Suprapubic skin (tissue), 4 donors: ENCODE measurements at regions not wholly inside any gene's neighbourhood (a gene's known extent, or its start where the extent isn't known, plus 50 kb on each side); places are given as distances from the start of the nearest gene placed in this dataset.

ENCODE experiments used
- DNase-seq, 2 donors: peaks; one replicate each; pipeline ENCODE4 v3.0.0-alpha.2; 2019; ENCODE audit warnings: low spot score in 2 of 2
- H3K27ac ChIP-seq: fragments of 200-600 bp; sonication (generic); one replicate; pipeline ENCODE4 v1.5.1; 2019
- H3K27me3 ChIP-seq: fragments of 200-600 bp; sonication (generic); one replicate; pipeline ENCODE4 v1.5.1; 2019
- H3K36me3 ChIP-seq: fragments of 200-600 bp; sonication (generic); one replicate; pipeline ENCODE4 v1.5.1; 2019
- H3K4me1 ChIP-seq: fragments of 200-600 bp; sonication (generic); one replicate; pipeline ENCODE4 v1.5.1; 2019
- H3K4me3 ChIP-seq: fragments of 200-600 bp; sonication (generic); one replicate; pipeline ENCODE4 v1.5.1; 2019; ENCODE audit warnings: mild to moderate bottlenecking
- H3K9me3 ChIP-seq: fragments of 200-600 bp; sonication (generic); one replicate; pipeline ENCODE4 v1.5.1; 2019
- CTCF ChIP-seq, 2 donors: fragments of 200-600 bp in 1 of 2; fragments of 450-650 bp in 1 of 2; sonication (generic) in 1 of 2; IDR thresholded peaks; one replicate each; pipeline ENCODE4 v1.5.1; 2016 to 2019; ENCODE audit warnings: antibody characterized with exemption in 2 of 2, mild to moderate bottlenecking in 1 of 2, moderate library complexity in 1 of 2
- EP300 ChIP-seq: sonication (generic); formaldehyde crosslinking; IDR thresholded peaks from one replicate; pipeline ENCODE4 v1.6.1; 2017; ENCODE audit warnings: antibody characterized with exemption
- POLR2A ChIP-seq, 2 donors: fragments of 450-650 bp; IDR thresholded peaks; one replicate each; pipeline ENCODE4 v1.6.1; 2017; ENCODE audit warnings: antibody characterized with exemption in 2 of 2, mild to moderate bottlenecking in 2 of 2, moderate library complexity in 2 of 2
- POLR2AphosphoS5 ChIP-seq, 3 donors: sonication (generic); formaldehyde crosslinking; IDR thresholded peaks; one replicate each; pipeline ENCODE4 v1.6.1; 2017; ENCODE audit warnings: antibody characterized with exemption in 3 of 3
- WGBS: methylation state at CpG from one replicate; pipeline ENCODE4 v1.1.5; 2018; 5-methylcytosine and 5-hydroxymethylcytosine counted together

GRCh38 chr17:22233382-22233781 lies 541.1 kb downstream of the KCNJ18 start:
- H3K4me1 ChIP-seq = no peaks in the 10 kb centered on the region
- no peak for DNase-seq
- H3K9me3 ChIP-seq = no peaks in the 10 kb centered on the region
- H3K36me3 ChIP-seq = no peaks in the 10 kb centered on the region
- H3K27me3 ChIP-seq = no peaks in the 10 kb centered on the region
- 92% methylated on average over 1 of the region's 1 CpG for WGBS
- TF ChIP-seq EP300 (no peak), POLR2A (IDR thresholded peaks at IDR 0.05) (no peak), CTCF (IDR thresholded peaks at IDR 0.05) (no peak), POLR2AphosphoS5 (IDR thresholded peaks at IDR 0.05) (no peak)
- no peak overlapping the region for H3K27ac ChIP-seq
- H3K4me3 ChIP-seq = no peak overlapping the region

GRCh38 chr17:22242472-22242871 lies 550.1 kb downstream of the KCNJ18 start:
- no peak overlapping the region for H3K27ac ChIP-seq
- no peaks in the 10 kb centered on the region for H3K27me3 ChIP-seq
- no peaks in the 10 kb centered on the region for H3K36me3 ChIP-seq
- DNase-seq = no peak
- H3K4me1 ChIP-seq = no peaks in the 10 kb centered on the region
- H3K9me3 ChIP-seq = peaks cover 6% of the 10 kb centered on the region
- TF ChIP-seq CTCF (IDR thresholded peaks at IDR 0.05) = no peak
- no peak for TF ChIP-seq EP300
- TF ChIP-seq POLR2AphosphoS5 (IDR thresholded peaks at IDR 0.05) = no peak
- no peak for TF ChIP-seq POLR2A (IDR thresholded peaks at IDR 0.05)
- 80% methylated on average over 1 of the region's 1 CpG for WGBS
- no peak overlapping the region for H3K4me3 ChIP-seq

GRCh38 chr17:22251498-22251897 lies 559.2 kb downstream of the KCNJ18 start:
- Histone ChIP-seq H3K36me3 (no peaks in the 10 kb centered on the region), H3K4me3 (no peak overlapping the region), H3K9me3 (no peaks in the 10 kb centered on the region), H3K27ac (no peak overlapping the region), H3K27me3 (no peaks in the 10 kb centered on the region), H3K4me1 (no peaks in the 10 kb centered on the region)
- no peak for TF ChIP-seq POLR2AphosphoS5 (IDR thresholded peaks at IDR 0.05)
- TF ChIP-seq POLR2A (IDR thresholded peaks at IDR 0.05) = no peak
- no peak for TF ChIP-seq EP300
- TF ChIP-seq CTCF (IDR thresholded peaks at IDR 0.05) = no peak
- DNase-seq = no peak
- WGBS = 74% methylated on average over 2 of the region's 2 CpGs

DNA sequence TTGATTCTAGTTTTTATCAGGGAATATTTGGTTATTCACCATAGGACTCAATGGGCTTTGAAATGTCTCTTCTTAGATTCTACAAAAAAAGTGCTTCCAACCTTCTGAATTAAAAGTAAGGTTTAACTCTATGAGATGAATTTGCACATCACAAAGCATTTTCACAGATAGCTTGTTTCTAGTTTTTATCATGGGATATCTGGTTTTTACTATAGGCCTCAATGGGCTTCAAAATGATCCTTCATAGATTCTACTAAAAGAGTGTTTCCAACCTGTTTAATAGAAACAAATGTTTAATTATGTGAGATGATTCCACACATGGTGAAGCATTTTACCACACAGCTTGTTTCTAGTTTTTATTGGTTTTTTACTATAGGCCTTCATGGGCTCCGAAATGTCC lies 560.7 kb downstream of the KCNJ18 start:
- WGBS = 68% methylated on average over 1 of the region's 1 CpG
- Histone ChIP-seq H3K27me3 (no peaks in the 10 kb centered on the region), H3K4me3 (no peak overlapping the region), H3K4me1 (no peaks in the 10 kb centered on the region), H3K9me3 (no peaks in the 10 kb centered on the region), H3K27ac (no peak overlapping the region), H3K36me3 (no peaks in the 10 kb centered on the region)
- TF ChIP-seq EP300 = no peak
- no peak for DNase-seq

GRCh38 chr17:22265807-22266206 lies 573.5 kb downstream of the KCNJ18 start:
- Histone ChIP-seq H3K27ac (no peak overlapping the region), H3K9me3 (peaks cover 4% of the 10 kb centered on the region), H3K36me3 (no peaks in the 10 kb centered on the region), H3K4me1 (no peaks in the 10 kb centered on the region), H3K4me3 (no peak overlapping the region), H3K27me3 (no peaks in the 10 kb centered on the region)
- DNase-seq = peak in 1 of 2 donors; percentile 29
- 80% methylated on average over 14 of the region's 17 CpGs for WGBS
- no peak for TF ChIP-seq CTCF (IDR thresholded peaks at IDR 0.05)
- no peak for TF ChIP-seq EP300
- TF ChIP-seq POLR2A (IDR thresholded peaks at IDR 0.05) = no peak
- no peak for TF ChIP-seq POLR2AphosphoS5 (IDR thresholded peaks at IDR 0.05)

- Histone ChIP-seq H3K4me3 (no peak overlapping the region), H3K9me3 (peaks cover 4% of the 10 kb centered on the region), H3K4me1 (no peaks in the 10 kb centered on the region), H3K36me3 (no peaks in the 10 kb centered on the region), H3K27me3 (no peaks in the 10 kb centered on the region), H3K27ac (no peak overlapping the region)
- peak in 1 of 2 donors; percentile 28 for DNase-seq
- TF ChIP-seq POLR2A (IDR thresholded peaks at IDR 0.05) (no peak), CTCF (IDR thresholded peaks at IDR 0.05) (no peak), POLR2AphosphoS5 (IDR thresholded peaks at IDR 0.05) (no peak), EP300 (no peak)
- WGBS = 74% methylated on average over 18 of the region's 18 CpGs
Measured at GRCh38 chr17:22266231-22266630, 573.9 kb downstream of the KCNJ18 start.
